H4 (cell line): ENCODE measurements at regions not wholly inside any gene's neighbourhood (a gene's known extent, or its start where the extent isn't known, plus 50 kb on each side); places are given as distances from the start of the nearest gene placed in this dataset.

ENCODE experiments used
- DNase-seq: peaks from one replicate; pipeline ENCODE4 v3.0.0-alpha.2; 2015; ENCODE audit warnings: low spot score

DNA sequence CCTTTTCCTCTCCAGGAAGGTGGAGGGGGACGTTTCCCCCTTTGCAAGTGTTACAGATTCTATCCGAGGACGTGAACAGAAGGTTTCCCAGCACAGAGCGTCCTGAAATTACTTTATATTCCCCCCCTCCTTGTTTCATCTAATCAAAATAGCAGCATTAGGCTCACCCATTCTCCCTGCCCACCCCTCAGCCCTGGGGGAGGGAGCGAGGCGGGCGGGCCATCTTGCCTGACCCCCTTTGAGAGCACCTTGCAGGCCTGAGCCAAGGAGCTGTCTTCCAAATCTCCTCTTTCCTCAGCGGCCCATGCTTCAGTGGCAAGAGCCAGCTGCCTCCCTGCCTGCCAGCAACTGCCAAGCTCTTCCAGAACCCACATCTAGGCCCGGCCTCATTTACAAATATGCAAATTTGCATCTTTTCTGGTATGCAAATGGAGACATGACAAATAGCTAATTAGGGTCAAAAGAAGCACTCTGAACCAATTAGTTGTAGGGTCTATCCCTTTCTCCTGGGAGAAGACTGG lies 69.1 kb upstream of the POU3F1 start:
- no peak for DNase-seq

DNA sequence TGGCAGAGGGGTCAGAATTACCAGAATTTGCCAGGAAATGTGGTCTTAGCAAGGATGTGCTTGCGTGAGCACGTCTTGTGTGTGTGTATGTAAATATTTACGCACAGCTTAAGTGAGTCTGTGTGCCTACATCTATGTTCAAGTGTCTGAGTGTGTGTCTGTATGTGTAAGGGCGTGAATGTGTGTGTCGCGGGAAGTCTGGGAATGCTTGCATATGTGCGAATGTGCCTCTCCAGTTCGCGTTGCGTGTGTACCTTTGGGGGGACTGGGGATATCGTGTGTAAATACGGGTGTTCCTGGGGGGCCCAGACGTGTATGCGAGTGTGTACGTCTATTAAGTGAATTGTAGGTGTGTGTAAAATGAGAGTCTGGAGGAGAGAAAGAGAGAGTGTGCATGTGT lies 68.6 kb upstream of the POU3F1 start:
- DNase-seq: no peak

DNA sequence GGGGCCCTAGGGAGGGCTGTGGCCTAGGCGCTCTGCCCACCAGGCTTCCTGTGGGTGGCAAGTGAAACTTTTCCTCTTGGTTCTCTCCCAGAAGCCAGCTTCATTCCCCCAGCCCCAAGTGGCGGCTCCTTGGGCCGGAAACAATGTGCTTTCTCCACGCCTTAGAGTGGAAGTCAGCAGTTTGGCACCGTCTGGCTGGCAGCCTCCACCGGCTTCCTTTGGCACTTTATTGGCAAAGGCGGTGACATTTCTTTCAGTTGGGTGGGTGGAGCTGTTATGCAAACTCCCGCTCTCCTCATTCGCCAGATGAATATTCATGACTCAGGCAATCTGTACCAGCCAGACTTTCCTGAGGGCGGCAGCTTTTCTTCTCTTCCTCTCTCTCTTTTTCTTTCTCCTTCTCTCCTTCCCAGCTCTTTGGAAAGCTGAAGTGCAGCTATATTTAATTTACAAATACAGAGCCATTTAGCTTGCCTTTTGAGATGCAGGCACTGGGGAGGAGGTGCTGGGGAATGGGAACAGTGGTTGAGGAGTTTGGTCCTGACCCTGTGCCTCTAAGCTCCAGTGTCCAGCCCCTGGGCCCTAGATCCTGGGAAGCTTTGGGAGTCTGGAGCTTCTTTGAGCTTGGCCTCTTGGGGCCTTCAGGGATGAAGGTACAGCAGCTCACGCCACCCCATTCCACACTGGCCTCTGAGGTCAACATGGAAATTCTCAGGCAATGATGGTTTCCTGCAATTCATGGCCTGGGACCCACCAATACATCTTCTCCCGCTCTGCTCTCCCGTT lies 67.8 kb upstream of the POU3F1 start:
- DNase-seq: peak; percentile 59

DNA sequence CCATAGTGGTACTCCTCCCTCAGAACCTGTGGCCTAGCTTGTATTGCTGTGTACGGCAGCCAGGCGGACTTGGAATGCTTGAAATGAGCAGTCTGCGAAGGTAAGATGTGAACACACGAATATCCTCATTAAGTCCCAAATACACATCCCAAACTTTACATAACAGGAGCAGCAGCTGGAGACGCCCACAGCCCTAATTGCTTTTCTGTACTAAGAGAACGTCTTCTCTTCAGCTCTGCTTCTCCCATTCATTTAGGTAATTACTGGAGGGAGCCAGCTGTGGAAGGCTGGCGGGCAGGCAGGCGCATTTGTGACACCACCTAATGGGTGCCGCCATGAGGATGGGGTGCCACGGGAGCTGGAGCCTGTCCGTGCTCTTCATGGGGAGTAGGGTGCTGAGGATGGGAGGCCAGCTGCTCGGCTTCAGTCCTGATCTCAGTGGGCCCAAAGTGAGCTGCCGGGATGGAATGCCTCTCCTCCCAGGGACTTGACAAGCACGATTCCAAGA lies 66.6 kb upstream of the POU3F1 start:
- DNase-seq: no peak

DNA sequence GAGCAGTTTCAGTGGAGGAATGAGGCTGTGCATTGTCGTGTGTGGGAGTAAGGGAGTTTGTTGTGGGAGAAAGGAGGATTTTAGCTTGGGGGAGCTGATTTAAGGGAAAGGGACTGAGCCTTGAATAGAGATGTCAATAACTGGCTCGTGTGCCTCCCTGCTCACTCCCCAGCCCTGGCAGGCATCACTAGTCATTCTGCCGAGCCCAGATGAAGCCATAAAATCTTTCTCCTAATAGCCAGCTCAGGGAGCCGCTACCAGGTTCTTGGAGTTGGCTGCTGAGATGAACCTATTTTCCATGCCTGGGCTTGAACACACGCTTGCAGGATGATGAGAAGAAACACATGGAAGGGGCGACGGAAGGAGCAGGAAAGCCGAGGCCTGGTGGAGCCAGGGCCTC lies 65.0 kb upstream of the POU3F1 start:
- DNase-seq: no peak

DNA sequence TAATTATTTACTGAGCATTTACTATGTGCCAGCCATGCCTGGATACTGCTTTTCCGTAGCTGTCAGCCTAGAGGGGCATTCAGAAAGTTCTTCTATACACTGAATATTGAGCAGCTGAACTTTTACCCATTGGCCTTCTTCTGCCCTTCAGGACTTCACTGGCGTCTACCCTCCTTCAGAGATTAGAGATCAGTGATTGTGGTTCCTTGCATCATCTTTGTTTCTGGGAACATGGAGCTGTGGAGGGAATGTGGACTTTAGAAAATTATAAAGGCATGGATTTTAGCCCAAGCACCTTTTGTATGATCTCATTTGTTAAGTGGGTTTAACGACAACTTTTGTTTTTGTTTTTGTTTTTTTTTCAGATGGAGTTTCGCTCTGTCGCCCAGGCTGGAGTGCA lies 58.7 kb upstream of the POU3F1 start:
- DNase-seq: no peak

DNA sequence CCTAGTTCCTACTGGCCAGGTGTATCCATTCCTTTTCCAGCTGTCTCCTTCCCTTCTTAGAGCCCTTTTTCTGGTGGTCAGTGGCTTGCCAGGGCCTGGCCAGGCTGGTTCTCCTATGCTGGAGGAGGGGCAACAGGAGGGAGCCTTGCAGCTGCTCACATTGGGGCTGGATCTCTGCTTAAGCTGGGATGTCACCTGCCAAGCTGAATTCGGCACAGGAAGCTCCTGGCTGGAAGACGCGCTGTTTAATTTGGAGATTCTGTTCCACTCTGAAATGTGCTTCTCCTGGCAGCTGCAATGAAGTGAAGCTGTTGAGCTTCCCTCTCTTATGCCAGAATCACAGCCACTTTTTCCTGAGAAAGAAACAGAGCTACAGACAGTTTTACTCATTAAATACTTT lies 56.0 kb upstream of the POU3F1 start:
- no peak for DNase-seq

DNA sequence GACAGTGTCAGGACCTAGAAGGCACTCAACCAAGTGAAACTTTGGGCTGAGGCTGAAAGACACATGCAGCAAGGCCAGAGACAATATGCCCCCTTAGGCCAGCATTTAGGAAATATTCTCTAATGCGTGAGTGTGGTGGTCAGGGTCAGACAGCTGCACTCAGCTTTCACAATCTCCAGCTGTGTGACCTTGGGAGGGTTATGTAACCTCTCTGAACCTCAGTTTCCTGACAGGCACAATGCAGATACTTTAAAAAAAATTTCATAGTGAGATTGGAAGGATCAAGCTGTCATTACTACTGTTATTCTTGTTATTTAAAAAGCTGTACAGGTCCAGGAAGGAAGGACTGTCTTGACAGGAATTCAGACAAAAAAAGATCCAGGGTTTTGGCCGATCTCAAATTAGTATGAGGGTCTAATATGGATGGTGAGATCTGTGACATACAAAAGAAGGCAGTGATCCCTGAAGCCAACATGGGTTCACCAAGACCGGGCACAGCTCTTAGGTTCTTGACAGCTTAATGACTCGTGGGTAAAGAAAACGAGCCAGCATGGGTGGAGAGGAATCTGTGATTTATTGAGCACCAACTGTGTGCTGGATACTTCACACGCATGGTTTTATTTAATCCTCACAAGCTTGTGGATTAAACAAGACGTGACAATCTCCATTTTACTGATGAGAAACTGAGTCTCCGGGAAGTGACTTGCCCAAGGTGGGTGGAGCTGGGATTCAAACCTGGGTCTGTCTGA lies 54.6 kb upstream of the POU3F1 start:
- DNase-seq: no peak

DNA sequence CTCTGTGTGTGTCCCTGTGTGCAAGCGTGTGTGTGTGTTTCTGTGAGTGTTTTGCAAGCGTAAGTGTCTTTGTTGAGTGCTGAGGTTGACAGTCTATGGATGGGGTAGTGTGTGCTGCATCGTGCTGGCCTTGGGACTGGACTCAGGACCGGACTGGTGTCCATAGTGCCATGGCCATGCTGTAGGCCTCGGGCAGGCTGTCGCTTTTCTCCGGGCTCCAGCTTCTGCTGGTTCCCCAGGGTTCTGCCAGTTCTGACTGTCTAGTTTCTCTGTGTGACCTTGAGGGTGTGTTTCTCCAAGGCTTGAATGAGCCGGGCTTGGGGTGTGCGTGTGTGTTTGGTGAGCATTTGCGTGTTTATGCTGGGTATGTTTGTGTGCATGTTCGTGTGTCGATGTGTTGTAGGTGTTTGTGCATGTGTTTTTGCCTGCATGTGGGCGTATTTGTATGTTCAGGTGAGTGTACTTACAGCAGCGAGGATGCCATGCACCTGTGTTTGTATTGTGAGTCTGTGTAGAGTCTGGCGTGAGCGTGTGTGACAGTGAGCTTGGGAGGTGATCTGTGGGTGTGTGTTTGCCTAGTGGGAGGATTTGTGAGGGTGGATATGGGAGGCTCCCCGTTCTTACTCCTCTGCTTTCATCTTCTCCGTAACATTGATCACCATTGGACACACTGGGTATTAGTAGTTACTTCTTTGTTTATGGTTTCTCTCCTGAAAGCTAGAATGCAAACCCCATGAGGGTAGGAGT lies 51.7 kb upstream of the POU3F1 start:
- no peak for DNase-seq

DNA sequence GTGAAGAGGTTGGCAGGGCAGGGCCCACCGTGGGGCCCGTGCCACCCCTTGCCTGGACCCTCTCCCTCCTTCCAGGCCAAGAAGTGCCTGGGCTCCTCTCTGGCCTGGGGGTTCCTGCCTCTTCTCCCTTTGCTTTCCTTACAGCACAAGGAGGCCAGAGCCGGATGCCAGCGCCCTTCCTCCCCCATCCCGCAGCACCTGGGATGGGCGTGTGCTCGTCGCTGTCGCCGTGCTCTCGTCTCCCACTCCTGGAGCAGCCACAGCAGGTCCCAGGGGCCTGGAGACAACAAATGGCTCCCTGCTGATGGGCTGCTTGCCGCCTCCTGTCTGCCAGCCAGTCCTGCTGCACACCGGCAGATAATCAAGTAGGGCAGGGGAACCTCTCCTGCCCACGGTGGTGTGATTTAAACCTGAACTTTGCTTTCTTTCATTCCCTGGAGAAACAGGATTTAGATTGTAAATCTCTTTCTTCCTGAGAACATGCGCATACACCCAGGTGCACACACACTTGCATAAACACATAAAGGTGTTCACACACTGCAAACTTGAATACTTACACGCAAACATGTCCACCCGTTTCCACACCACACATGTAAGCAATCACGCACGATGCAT lies 50.8 kb upstream of the POU3F1 start:
- DNase-seq: no peak
